ENCODE measurements at regions not wholly inside any gene's neighbourhood (a gene's known extent, or its start where the extent isn't known, plus 50 kb on each side); places are given as distances from the start of the nearest gene placed in this dataset.

DNA sequence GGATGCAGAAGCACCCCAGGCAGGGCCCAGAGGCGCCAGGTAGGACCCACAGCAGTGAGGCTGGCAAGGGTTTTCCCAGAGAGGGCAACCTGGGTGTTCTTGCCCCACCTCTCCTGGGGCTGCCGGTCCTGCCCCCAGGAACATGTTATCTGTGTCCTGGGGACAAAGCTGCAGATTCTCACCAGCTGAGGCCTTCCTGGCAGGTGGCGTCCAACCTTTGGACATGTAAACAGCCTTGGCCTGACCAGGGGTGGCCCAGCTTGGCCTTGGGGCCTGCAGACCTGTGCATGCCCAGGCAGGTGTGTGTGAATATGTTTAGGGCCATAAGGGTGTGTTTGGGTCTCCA is 101.8 kb upstream of the LARP1 start (continued):
- TF ChIP-seq, protein P1, sequence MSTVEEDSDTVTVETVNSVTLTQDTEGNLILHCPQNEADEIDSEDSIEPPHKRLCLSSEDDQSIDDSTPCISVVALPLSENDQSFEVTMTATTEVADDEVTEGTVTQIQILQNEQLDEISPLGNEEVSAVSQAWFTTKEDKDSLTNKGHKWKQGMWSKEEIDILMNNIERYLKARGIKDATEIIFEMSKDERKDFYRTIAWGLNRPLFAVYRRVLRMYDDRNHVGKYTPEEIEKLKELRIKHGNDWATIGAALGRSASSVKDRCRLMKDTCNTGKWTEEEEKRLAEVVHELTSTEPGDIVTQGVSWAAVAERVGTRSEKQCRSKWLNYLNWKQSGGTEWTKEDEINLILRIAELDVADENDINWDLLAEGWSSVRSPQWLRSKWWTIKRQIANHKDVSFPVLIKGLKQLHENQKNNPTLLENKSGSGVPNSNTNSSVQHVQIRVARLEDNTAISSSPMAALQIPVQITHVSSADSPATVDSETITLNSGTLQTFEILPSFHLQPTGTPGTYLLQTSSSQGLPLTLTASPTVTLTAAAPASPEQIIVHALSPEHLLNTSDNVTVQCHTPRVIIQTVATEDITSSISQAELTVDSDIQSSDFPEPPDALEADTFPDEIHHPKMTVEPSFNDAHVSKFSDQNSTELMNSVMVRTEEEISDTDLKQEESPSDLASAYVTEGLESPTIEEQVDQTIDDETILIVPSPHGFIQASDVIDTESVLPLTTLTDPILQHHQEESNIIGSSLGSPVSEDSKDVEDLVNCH (CRISPR knock-in tag; IDR thresholded peaks at IDR 0.05) = 0 out of 2 replicates have a peak, but pooled peaks have one; percentile 46
- peak; percentile 51; the same call in 1 of the 2 replicates for TF ChIP-seq HMG20B (CRISPR knock-in tag; conservative IDR thresholded peaks at IDR 0.05)
- no peak for TF ChIP-seq ZSCAN30 (CRISPR knock-in tag; IDR thresholded peaks at IDR 0.05)
- peak; percentile 55; the same call in 1 of the 2 replicates for TF ChIP-seq NR2F6 (IDR thresholded peaks at IDR 0.05)
- peak; percentile 83 for TF ChIP-seq NR2F6 (CRISPR knock-in tag; IDR thresholded peaks at IDR 0.05)
- peak; percentile 96 for TF ChIP-seq RXRB (CRISPR knock-in tag; IDR thresholded peaks at IDR 0.05; ENCODE audit: borderline replicate concordance)
- TF ChIP-seq ZFAT (CRISPR knock-in tag; conservative IDR thresholded peaks at IDR 0.05) = no peak
- 0 out of 2 replicates have a peak, but pooled peaks have one; percentile 19 for TF ChIP-seq ZNF891 (CRISPR knock-in tag; IDR thresholded peaks at IDR 0.05)
- no peak; the same call in 1 of the 2 replicates for TF ChIP-seq HNF1A (IDR thresholded peaks at IDR 0.05; ENCODE audit: low read depth)
- TF ChIP-seq HNF1A (CRISPR knock-in tag; IDR thresholded peaks at IDR 0.05; ENCODE audit: borderline replicate concordance) = peak; percentile 82
- 0 out of 2 replicates have a peak, but pooled peaks have one; percentile 64 for TF ChIP-seq ZNF746 (CRISPR knock-in tag; IDR thresholded peaks at IDR 0.05)
- TF ChIP-seq ZNF709 (CRISPR knock-in tag; IDR thresholded peaks at IDR 0.05) = no peak
- TF ChIP-seq, protein P2, sequence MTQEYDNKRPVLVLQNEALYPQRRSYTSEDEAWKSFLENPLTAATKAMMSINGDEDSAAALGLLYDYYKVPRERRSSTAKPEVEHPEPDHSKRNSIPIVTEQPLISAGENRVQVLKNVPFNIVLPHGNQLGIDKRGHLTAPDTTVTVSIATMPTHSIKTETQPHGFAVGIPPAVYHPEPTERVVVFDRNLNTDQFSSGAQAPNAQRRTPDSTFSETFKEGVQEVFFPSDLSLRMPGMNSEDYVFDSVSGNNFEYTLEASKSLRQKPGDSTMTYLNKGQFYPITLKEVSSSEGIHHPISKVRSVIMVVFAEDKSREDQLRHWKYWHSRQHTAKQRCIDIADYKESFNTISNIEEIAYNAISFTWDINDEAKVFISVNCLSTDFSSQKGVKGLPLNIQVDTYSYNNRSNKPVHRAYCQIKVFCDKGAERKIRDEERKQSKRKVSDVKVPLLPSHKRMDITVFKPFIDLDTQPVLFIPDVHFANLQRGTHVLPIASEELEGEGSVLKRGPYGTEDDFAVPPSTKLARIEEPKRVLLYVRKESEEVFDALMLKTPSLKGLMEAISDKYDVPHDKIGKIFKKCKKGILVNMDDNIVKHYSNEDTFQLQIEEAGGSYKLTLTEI (CRISPR knock-in tag; conservative IDR thresholded peaks at IDR 0.05) = no peak
- peak; percentile 66; the same call in 1 of the 2 replicates for TF ChIP-seq MIER2 (CRISPR knock-in tag; IDR thresholded peaks at IDR 0.05)
- TF ChIP-seq SPEN (CRISPR knock-in tag; IDR thresholded peaks at IDR 0.05; ENCODE audit: low read depth) = peak; percentile 91
- no peak for TF ChIP-seq AGO2 (optimal IDR thresholded peaks at IDR 0.05; ENCODE audit: low read depth, low read length)
- peak; percentile 86 for TF ChIP-seq BCL6 (CRISPR knock-in tag; IDR thresholded peaks at IDR 0.05)
- no peak for TF ChIP-seq KLF9 (CRISPR knock-in tag; IDR thresholded peaks at IDR 0.05; ENCODE audit: low read depth)
- TF ChIP-seq CAMTA2 (CRISPR knock-in tag; IDR thresholded peaks at IDR 0.05; ENCODE audit: borderline replicate concordance) = no peak
- peak; percentile 97 for TF ChIP-seq RXRA (CRISPR knock-in tag; IDR thresholded peaks at IDR 0.05)
- TF ChIP-seq ZNF569 (CRISPR knock-in tag; IDR thresholded peaks at IDR 0.05; ENCODE audit: borderline replicate concordance) = no peak
- no peak for TF ChIP-seq SATB2 (CRISPR knock-in tag; IDR thresholded peaks at IDR 0.05)
- no peak for TF ChIP-seq ZNF441 (CRISPR knock-in tag; IDR thresholded peaks at IDR 0.05; ENCODE audit: borderline replicate concordance)
- TF ChIP-seq KDM5B (CRISPR knock-in tag; IDR thresholded peaks at IDR 0.05; ENCODE audit: borderline replicate concordance) = peak; percentile 46; the same call in 1 of the 2 replicates
- peak; percentile 79 for TF ChIP-seq RARA (CRISPR knock-in tag; IDR thresholded peaks at IDR 0.05)
- TF ChIP-seq ZNF180 (CRISPR knock-in tag; IDR thresholded peaks at IDR 0.05; ENCODE audit: borderline replicate concordance, low read depth) = no peak
